ENCODE measurements at regions not wholly inside any gene's neighbourhood (a gene's known extent, or its start where the extent isn't known, plus 50 kb on each side); places are given as distances from the start of the nearest gene placed in this dataset.

DNA sequence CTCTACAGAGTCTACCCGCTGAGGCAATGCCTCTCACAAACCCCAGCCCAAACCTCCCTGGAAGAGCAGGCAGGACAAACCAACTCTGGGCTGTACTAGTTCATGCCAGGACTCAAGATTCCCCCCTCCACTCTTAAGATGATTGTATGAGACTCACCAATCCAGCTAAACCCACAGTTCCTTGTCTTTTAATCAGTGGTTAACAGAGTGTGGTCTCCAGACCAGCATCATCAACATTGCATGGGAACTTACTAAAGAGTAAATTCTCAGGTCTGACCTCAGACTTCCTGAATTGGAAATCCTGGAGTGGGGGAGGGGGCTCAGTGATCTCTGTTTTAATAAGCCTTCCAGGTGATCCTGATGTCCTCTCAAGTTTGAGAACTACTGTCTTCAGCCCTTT, 240.9 kb downstream of the GAS1 start:
- TF ChIP-seq, protein P1, sequence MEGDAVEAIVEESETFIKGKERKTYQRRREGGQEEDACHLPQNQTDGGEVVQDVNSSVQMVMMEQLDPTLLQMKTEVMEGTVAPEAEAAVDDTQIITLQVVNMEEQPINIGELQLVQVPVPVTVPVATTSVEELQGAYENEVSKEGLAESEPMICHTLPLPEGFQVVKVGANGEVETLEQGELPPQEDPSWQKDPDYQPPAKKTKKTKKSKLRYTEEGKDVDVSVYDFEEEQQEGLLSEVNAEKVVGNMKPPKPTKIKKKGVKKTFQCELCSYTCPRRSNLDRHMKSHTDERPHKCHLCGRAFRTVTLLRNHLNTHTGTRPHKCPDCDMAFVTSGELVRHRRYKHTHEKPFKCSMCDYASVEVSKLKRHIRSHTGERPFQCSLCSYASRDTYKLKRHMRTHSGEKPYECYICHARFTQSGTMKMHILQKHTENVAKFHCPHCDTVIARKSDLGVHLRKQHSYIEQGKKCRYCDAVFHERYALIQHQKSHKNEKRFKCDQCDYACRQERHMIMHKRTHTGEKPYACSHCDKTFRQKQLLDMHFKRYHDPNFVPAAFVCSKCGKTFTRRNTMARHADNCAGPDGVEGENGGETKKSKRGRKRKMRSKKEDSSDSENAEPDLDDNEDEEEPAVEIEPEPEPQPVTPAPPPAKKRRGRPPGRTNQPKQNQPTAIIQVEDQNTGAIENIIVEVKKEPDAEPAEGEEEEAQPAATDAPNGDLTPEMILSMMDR (IDR thresholded peaks at IDR 0.05; ENCODE audit: control insufficient read depth, insufficient read depth, low read depth, low read length, missing control alignments) = no peak
- no peak for DNase-seq (ENCODE audit: low read depth)
- no peak overlapping the region for H3K4me3 ChIP-seq (ENCODE audit: control insufficient read depth, low read depth, low read length)

DNA sequence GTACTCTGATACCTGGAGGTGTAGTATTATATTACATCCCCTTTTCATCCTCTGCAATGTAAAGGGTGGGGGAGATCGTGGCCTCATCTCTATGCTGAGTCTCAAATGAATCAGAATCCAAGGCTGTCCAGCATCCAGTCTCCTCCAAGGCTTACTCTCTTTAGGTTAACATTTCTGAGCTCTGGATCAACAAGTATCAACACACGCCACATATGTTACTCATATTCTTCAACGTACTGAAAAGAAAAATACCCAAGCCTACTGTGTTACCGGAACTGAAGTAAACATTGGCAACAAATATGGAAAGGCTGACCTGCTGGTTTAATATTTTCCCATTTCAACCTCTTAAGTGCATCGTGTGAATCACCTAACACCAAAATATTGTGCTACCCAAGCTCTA, 241.8 kb downstream of the GAS1 start:
- DNase-seq (ENCODE audit: low read depth) = no peak
- TF ChIP-seq, protein P1 (IDR thresholded peaks at IDR 0.05; ENCODE audit: control insufficient read depth, insufficient read depth, low read depth, low read length, missing control alignments) = no peak
- no peak overlapping the region for H3K4me3 ChIP-seq (ENCODE audit: control insufficient read depth, low read depth, low read length)

DNA sequence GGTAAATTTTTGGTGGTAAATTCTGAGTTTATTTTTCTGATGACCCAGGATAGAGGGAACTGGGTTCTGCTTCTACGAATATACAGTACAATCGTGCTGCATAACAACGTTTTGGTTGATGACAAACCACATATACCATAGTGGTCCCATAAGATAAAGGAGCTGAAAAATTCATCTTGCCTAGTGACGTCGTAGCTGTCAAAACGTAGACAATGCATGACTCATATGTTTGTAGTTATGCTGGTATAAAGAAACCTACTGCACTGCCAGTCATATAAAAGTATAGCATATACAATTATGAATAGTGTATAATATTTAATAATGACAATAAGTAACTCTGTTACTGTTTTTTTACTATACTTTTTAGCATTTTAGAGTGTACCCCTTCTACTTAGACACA, 244.0 kb downstream of the GAS1 start:
- TF ChIP-seq, protein P1 (IDR thresholded peaks at IDR 0.05; ENCODE audit: control insufficient read depth, insufficient read depth, low read depth, low read length, missing control alignments) = no peak
- DNase-seq (ENCODE audit: low read depth) = no peak
- no peak overlapping the region for H3K4me3 ChIP-seq (ENCODE audit: control insufficient read depth, low read depth, low read length)

DNA sequence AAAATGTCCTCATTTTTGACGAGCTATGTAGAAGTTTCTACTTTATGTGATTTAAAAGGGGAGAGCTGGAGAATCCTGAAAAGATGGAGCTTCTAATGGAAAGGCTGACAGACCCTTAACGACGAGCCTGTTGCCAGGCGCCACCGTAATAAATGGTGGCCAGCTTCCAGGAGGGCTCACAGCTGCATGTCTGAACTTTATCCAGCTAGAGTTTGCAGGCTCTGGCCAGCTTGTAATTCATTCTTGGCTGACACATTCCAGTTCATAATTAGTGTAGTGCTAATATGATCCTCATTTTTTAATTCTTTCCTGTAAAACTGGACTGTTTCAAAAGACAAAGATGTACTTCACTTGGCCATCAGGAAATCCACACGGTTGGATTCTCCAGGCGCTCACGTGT, 246.7 kb downstream of the GAS1 start:
- TF ChIP-seq, protein P1 (IDR thresholded peaks at IDR 0.05; ENCODE audit: control insufficient read depth, insufficient read depth, low read depth, low read length, missing control alignments) = no peak
- H3K4me3 ChIP-seq (ENCODE audit: control insufficient read depth, low read depth, low read length) = no peak overlapping the region

DNA sequence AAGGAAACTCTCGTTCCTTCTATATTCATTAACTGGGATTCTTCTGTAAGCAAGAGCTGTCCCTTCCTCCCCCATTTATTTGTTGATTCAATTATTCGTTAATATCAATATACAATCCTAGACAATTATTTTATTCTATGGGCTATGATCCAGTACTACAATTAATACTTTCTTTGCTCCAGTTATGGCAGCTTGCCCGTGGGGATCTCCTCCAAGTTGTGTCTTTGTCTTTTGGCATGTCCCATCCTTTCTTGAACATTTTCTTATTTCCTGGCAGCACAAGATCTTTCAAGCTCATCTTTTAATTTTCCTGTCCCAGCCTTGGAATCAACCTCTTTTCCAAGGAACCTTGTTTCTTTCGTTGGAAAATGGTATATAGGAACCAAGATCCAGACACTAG, 249.3 kb downstream of the GAS1 start:
- no peak for DNase-seq (ENCODE audit: low read depth)
- TF ChIP-seq, protein P1 (IDR thresholded peaks at IDR 0.05; ENCODE audit: control insufficient read depth, insufficient read depth, low read depth, low read length, missing control alignments) = no peak

More for the DNA sequence above, 246.7 kb downstream of the GAS1 start:
- no peak for DNase-seq (ENCODE audit: low read depth)

DNA sequence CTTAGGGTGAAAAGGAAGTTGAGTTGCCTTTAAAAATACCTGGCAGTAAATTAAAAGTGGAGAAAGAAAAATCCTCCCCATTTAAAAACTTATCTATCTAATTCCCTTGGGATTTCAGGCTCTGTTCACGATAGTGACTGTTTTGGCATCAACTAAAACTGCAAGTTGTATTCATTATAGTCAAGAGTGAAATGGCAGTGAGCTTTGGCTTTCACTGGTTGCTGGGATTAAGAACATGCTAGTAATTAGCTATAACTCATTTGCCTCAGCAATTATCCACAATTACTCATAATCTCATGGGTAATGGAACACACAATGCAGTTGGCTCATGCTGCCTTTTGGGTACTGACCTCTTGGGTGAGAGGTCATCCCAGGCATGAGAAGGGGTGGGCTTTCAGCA, 250.1 kb downstream of the GAS1 start:
- no peak overlapping the region for H3K4me3 ChIP-seq (ENCODE audit: control insufficient read depth, low read depth, low read length)
- TF ChIP-seq, protein P1 (IDR thresholded peaks at IDR 0.05; ENCODE audit: control insufficient read depth, insufficient read depth, low read depth, low read length, missing control alignments) = no peak
- no peak for DNase-seq (ENCODE audit: low read depth)

More for the DNA sequence above, 249.3 kb downstream of the GAS1 start:
- no peak overlapping the region for H3K4me3 ChIP-seq (ENCODE audit: control insufficient read depth, low read depth, low read length)

DNA sequence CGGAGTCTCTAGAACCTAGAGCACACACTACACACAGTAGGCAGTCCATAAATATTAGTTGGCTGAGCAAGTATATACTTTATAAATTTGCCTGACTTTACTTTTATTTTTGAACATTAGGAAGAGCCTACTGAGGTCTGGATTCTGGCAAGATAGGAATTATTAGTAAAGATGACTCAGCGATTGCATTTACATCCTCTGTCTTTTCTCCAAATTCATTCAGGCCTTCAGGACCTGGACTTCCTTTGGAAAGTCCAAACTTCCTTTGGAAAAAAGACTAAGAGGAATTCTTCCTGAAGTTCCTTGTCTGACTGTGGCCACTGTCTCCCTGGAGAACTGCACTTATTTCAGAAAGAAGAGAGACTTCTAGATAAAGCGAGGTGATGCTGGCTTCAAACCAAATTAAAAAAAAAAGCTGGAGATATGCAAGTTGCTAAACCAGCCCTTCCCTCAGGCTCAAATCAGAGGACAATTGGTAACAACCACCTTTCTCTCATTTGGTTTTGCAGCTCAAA, 251.3 kb downstream of the GAS1 start:
- H3K4me3 ChIP-seq (ENCODE audit: control insufficient read depth, low read depth, low read length) = no peak overlapping the region
- no peak for DNase-seq (ENCODE audit: low read depth)
- TF ChIP-seq, protein P1 (IDR thresholded peaks at IDR 0.05; ENCODE audit: control insufficient read depth, insufficient read depth, low read depth, low read length, missing control alignments) = no peak

Measured in AG09309 (cell line).